ENCODE measurements at regions not wholly inside any gene's neighbourhood (a gene's known extent, or its start where the extent isn't known, plus 50 kb on each side); places are given as distances from the start of the nearest gene placed in this dataset.

DNA sequence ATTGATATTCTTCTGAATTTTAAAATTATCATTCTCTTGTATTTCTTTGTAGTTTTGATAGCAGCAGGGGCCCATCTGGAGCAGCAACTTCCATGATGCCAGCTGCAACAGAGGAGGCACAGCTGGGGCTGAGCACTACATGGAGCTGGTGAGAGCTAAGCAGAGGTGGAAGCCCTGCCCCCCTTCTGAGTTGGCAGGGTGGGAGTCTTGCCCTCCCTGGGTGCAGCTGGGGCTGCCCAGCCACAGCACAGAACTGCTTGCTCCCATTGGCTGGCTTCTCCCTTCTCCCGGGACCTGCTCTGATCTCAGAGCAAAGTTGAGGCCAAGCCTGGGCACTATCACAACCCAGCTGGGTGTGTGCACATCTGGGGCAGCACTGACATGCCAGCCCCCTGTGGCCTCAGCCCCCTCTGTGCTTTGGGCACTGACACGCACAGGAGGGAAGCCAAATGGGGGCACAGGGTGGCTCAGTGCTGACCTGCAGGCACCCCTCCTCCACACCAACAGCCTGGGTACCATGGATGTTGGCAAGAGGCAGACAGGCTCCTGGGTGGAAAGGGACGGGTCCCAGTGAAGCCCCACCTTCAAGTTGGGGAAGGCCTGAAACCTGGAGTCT lies 69.1 kb upstream of the EYA4 start:
- no peak for TF ChIP-seq SPI1 (IDR thresholded peaks at IDR 0.05; ENCODE audit: borderline replicate concordance, low read depth)
- TF ChIP-seq, protein P1, sequence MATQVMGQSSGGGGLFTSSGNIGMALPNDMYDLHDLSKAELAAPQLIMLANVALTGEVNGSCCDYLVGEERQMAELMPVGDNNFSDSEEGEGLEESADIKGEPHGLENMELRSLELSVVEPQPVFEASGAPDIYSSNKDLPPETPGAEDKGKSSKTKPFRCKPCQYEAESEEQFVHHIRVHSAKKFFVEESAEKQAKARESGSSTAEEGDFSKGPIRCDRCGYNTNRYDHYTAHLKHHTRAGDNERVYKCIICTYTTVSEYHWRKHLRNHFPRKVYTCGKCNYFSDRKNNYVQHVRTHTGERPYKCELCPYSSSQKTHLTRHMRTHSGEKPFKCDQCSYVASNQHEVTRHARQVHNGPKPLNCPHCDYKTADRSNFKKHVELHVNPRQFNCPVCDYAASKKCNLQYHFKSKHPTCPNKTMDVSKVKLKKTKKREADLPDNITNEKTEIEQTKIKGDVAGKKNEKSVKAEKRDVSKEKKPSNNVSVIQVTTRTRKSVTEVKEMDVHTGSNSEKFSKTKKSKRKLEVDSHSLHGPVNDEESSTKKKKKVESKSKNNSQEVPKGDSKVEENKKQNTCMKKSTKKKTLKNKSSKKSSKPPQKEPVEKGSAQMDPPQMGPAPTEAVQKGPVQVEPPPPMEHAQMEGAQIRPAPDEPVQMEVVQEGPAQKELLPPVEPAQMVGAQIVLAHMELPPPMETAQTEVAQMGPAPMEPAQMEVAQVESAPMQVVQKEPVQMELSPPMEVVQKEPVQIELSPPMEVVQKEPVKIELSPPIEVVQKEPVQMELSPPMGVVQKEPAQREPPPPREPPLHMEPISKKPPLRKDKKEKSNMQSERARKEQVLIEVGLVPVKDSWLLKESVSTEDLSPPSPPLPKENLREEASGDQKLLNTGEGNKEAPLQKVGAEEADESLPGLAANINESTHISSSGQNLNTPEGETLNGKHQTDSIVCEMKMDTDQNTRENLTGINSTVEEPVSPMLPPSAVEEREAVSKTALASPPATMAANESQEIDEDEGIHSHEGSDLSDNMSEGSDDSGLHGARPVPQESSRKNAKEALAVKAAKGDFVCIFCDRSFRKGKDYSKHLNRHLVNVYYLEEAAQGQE (IDR thresholded peaks at IDR 0.05; ENCODE audit: insufficient replicate concordance, low read depth): no peak
- TF ChIP-seq, protein P2, sequence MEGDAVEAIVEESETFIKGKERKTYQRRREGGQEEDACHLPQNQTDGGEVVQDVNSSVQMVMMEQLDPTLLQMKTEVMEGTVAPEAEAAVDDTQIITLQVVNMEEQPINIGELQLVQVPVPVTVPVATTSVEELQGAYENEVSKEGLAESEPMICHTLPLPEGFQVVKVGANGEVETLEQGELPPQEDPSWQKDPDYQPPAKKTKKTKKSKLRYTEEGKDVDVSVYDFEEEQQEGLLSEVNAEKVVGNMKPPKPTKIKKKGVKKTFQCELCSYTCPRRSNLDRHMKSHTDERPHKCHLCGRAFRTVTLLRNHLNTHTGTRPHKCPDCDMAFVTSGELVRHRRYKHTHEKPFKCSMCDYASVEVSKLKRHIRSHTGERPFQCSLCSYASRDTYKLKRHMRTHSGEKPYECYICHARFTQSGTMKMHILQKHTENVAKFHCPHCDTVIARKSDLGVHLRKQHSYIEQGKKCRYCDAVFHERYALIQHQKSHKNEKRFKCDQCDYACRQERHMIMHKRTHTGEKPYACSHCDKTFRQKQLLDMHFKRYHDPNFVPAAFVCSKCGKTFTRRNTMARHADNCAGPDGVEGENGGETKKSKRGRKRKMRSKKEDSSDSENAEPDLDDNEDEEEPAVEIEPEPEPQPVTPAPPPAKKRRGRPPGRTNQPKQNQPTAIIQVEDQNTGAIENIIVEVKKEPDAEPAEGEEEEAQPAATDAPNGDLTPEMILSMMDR (IDR thresholded peaks at IDR 0.05; ENCODE audit: insufficient read depth, low read length): no peak
- TF ChIP-seq GABPA (IDR thresholded peaks at IDR 0.05; ENCODE audit: low read depth): no peak
- no peak for TF ChIP-seq POLR2AphosphoS5 (IDR thresholded peaks at IDR 0.05; ENCODE audit: low read depth)
- Histone ChIP-seq H3K4me3 (replicated peaks; ENCODE audit: insufficient read depth, low read length) (no peak overlapping the region), H3K27me3 (ENCODE audit: insufficient read depth, poor library complexity, severe bottlenecking) (no peaks in the 10 kb centered on the region), H3K27ac (replicated peaks) (no peak overlapping the region)
- no peak for DNase-seq (ENCODE audit: low read depth in 1 of 2, low spot score in 1 of 2)

DNA sequence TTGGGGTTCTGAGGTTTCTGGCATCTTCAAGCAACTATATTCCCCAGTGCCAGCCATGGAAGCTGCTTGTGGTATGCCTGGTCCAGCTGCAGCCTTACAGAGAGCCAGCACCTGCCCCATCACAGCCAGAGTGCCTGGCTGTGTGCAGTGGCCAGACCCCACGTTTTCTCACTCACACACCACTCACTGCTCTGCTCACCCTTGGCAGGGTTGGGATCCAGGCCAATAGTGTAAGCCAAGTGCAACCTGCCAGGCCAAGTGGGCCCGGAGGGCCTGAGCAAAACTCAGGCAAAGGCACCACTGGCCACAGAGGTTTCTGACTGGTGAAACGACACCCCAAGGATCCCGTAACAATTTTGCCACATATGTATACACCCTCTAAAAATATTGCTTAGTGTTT lies 67.9 kb upstream of the EYA4 start:
- DNase-seq (ENCODE audit: low read depth in 1 of 2, low spot score in 1 of 2): no peak
- TF ChIP-seq, protein P2 (IDR thresholded peaks at IDR 0.05; ENCODE audit: insufficient read depth, low read length): no peak
- TF ChIP-seq SPI1 (IDR thresholded peaks at IDR 0.05; ENCODE audit: borderline replicate concordance, low read depth): no peak
- Histone ChIP-seq H3K27me3 (ENCODE audit: insufficient read depth, poor library complexity, severe bottlenecking) (no peaks in the 10 kb centered on the region), H3K27ac (replicated peaks) (no peak overlapping the region), H3K4me3 (replicated peaks; ENCODE audit: insufficient read depth, low read length) (no peak overlapping the region)

DNA sequence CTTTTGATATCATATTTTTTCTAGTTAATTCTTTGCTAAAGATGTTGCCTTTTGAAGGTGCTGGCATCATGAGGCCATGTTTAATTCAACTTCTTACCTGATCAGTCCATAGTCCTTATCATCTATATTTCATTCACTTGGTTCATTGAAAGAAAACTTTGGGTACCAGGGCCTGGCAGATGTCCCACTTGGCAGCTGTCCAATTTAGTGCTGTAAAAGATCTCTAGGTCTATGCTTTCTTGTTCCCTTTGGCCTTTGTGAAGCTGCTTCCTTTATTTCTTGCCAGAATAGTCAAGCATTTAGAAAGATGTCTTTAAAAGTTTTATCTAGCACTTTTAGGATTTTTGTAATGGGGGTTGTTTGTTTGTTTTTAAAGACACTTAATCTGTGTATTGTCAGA lies 61.7 kb upstream of the EYA4 start:
- no peak overlapping the region for H3K4me3 ChIP-seq (replicated peaks; ENCODE audit: insufficient read depth, low read length)
- H3K27ac ChIP-seq (replicated peaks): no peak overlapping the region
- no peak for DNase-seq (ENCODE audit: low read depth in 1 of 2, low spot score in 1 of 2)
- TF ChIP-seq, protein P1 (IDR thresholded peaks at IDR 0.05; ENCODE audit: insufficient replicate concordance, low read depth): no peak
- TF ChIP-seq, protein P2 (IDR thresholded peaks at IDR 0.05; ENCODE audit: insufficient read depth, low read length): no peak
- no peak for TF ChIP-seq GABPA (IDR thresholded peaks at IDR 0.05; ENCODE audit: low read depth)
- TF ChIP-seq POLR2AphosphoS5 (IDR thresholded peaks at IDR 0.05; ENCODE audit: low read depth): no peak
- no peak for TF ChIP-seq SPI1 (IDR thresholded peaks at IDR 0.05; ENCODE audit: borderline replicate concordance, low read depth)
- no peaks in the 10 kb centered on the region for H3K27me3 ChIP-seq (ENCODE audit: insufficient read depth, poor library complexity, severe bottlenecking)

DNA sequence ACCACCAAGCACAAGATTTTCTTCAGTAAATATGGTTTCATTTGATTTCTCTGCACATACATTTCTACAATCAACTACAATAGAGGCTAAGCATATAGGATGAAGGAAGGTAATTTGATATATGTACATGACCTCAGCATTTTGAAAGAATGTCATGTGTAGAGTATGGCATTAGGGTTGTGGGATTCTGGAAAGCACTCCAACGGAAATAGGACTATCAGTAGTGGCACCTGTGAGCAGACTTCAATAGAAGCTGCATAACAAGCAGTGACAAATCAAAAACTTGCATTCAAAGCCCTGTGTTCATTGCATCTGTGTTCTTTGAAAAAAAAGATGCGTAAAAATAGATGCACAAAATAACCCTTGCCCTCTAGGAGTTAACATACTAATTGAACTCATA lies 57.5 kb upstream of the EYA4 start:
- TF ChIP-seq SPI1 (IDR thresholded peaks at IDR 0.05; ENCODE audit: borderline replicate concordance, low read depth): no peak
- no peak for TF ChIP-seq GABPA (IDR thresholded peaks at IDR 0.05; ENCODE audit: low read depth)
- no peak for TF ChIP-seq POLR2AphosphoS5 (IDR thresholded peaks at IDR 0.05; ENCODE audit: low read depth)
- TF ChIP-seq, protein P1 (IDR thresholded peaks at IDR 0.05; ENCODE audit: insufficient replicate concordance, low read depth): no peak
- TF ChIP-seq, protein P2 (IDR thresholded peaks at IDR 0.05; ENCODE audit: insufficient read depth, low read length): no peak
- Histone ChIP-seq H3K4me3 (replicated peaks; ENCODE audit: insufficient read depth, low read length) (no peak overlapping the region), H3K27me3 (ENCODE audit: insufficient read depth, poor library complexity, severe bottlenecking) (no peaks in the 10 kb centered on the region), H3K27ac (replicated peaks) (no peak overlapping the region)
- no peak for DNase-seq (ENCODE audit: low read depth in 1 of 2, low spot score in 1 of 2)

Measured in HL-60 (cell line).